ENCODE measurements at regions not wholly inside any gene's neighbourhood (a gene's known extent, or its start where the extent isn't known, plus 50 kb on each side); places are given as distances from the start of the nearest gene placed in this dataset.

- no peak for DNase-seq (ENCODE audit: low spot score)
- no peak for TF ChIP-seq CTCF (IDR thresholded peaks at IDR 0.05)
- no peaks in the 10 kb centered on the region for H3K4me1 Mint-ChIP-seq (ENCODE audit: low read depth)
- no peak overlapping the region for H3K4me3 Mint-ChIP-seq (ENCODE audit: unreplicated experiment)
- H3K36me3 Mint-ChIP-seq (ENCODE audit: low read depth) = no peaks in the 10 kb centered on the region
- no peak overlapping the region for H3K27ac Mint-ChIP-seq (ENCODE audit: unreplicated experiment)
- peaks cover 23% of the 10 kb centered on the region for H3K9me3 Mint-ChIP-seq (ENCODE audit: low read depth)
- H3K27me3 Mint-ChIP-seq (ENCODE audit: low read depth) = peaks cover 2% of the 10 kb centered on the region
Observed at GRCh38 chr14:42163136-42163535, 556.5 kb downstream of the LRFN5 start.

GRCh38 chr14:42159138-42159537 is 552.5 kb downstream of the LRFN5 start:
- Mint-ChIP-seq H3K36me3 (ENCODE audit: low read depth) (no peaks in the 10 kb centered on the region), H3K9me3 (ENCODE audit: low read depth) (peaks cover 2% of the 10 kb centered on the region), H3K27ac (ENCODE audit: unreplicated experiment) (no peak overlapping the region), H3K4me1 (ENCODE audit: low read depth) (no peaks in the 10 kb centered on the region), H3K27me3 (ENCODE audit: low read depth) (peaks cover 2% of the 10 kb centered on the region), H3K4me3 (ENCODE audit: unreplicated experiment) (no peak overlapping the region)
- no peak for TF ChIP-seq CTCF (IDR thresholded peaks at IDR 0.05)
- DNase-seq (ENCODE audit: low spot score) = no peak

GRCh38 chr14:42149609-42150261 is 543.1 kb downstream of the LRFN5 start:
- no peak for TF ChIP-seq CTCF (IDR thresholded peaks at IDR 0.05)
- Mint-ChIP-seq H3K27ac (ENCODE audit: unreplicated experiment) (no peak overlapping the region), H3K4me3 (ENCODE audit: unreplicated experiment) (no peak overlapping the region), H3K36me3 (ENCODE audit: low read depth) (no peaks in the 10 kb centered on the region), H3K27me3 (ENCODE audit: low read depth) (peaks cover 16% of the 10 kb centered on the region), H3K9me3 (ENCODE audit: low read depth) (peaks cover 7% of the 10 kb centered on the region), H3K4me1 (ENCODE audit: low read depth) (no peaks in the 10 kb centered on the region)
- DNase-seq (ENCODE audit: low spot score) = no peak

DNA sequence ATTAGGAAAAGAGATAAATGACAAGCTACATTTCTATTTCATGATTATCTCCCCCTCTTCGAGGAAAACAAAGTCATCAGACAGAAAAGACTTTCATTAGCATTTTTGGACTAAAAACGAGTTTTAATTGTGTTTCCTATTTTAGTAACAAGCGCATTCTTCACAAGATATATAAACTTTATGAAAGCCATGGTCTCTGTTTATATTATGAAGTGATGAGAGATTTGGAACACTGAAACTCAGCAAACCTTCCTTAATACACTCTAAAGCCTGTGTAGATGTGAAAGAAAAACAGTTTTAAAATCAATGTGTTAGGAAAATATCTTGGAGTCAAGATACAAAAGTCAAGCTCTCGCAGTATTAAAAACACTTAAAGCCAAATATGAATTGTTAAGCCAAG is 539.1 kb downstream of the LRFN5 start:
- Mint-ChIP-seq H3K27ac (ENCODE audit: unreplicated experiment) (no peak overlapping the region), H3K36me3 (ENCODE audit: low read depth) (no peaks in the 10 kb centered on the region), H3K27me3 (ENCODE audit: low read depth) (peaks cover 16% of the 10 kb centered on the region), H3K9me3 (ENCODE audit: low read depth) (no peaks in the 10 kb centered on the region), H3K4me3 (ENCODE audit: unreplicated experiment) (no peak overlapping the region), H3K4me1 (ENCODE audit: low read depth) (no peaks in the 10 kb centered on the region)
- DNase-seq (ENCODE audit: low spot score) = no peak
- no peak for TF ChIP-seq CTCF (IDR thresholded peaks at IDR 0.05)

GRCh38 chr14:42143114-42143513 is 536.4 kb downstream of the LRFN5 start:
- H3K4me1 Mint-ChIP-seq (ENCODE audit: low read depth) = no peaks in the 10 kb centered on the region
- peaks cover 2% of the 10 kb centered on the region for H3K27me3 Mint-ChIP-seq (ENCODE audit: low read depth)
- no peak overlapping the region for H3K4me3 Mint-ChIP-seq (ENCODE audit: unreplicated experiment)
- TF ChIP-seq CTCF (IDR thresholded peaks at IDR 0.05) = no peak
- no peak for DNase-seq (ENCODE audit: low spot score)
- no peaks in the 10 kb centered on the region for H3K9me3 Mint-ChIP-seq (ENCODE audit: low read depth)
- no peaks in the 10 kb centered on the region for H3K36me3 Mint-ChIP-seq (ENCODE audit: low read depth)
- no peak overlapping the region for H3K27ac Mint-ChIP-seq (ENCODE audit: unreplicated experiment)

Measured in chondrocyte (in vitro differentiated cells).